HL-60 (cell line): ENCODE measurements at regions not wholly inside any gene's neighbourhood (a gene's known extent, or its start where the extent isn't known, plus 50 kb on each side); places are given as distances from the start of the nearest gene placed in this dataset.

Experiments used
- REST ChIP-seq: IDR thresholded peaks from 2 replicates; pipeline ENCODE4 v1.6.1; 2012; ENCODE audit warnings: low read depth; ENCODE audit not compliant: insufficient replicate concordance
- TF ChIP-seq, protein P1 (sequence below): IDR thresholded peaks from one replicate; pipeline ENCODE4 v1.5.1; 2011; ENCODE audit warnings: low read length, control low read depth, inconsistent platforms; ENCODE audit not compliant: insufficient read depth

DNA sequence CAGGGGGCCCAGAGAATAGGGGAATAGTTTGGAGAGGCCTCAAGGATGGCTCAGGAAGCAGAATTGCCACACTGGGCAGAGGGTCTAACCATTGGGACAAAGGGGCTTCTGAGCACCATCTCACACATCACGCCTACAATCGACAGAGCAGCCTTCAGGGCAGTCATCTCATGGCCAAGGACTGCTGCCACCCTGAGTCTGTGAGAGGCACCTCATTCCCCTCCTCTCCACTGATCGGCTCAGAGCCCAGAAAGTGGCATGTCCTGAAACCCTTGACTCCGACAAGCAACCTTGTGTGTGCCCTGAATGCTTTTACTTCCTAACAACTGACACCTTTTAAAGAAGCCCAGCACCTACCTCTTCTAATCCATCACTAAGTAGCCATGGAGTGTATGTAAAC lies 128.9 kb upstream of the PTPN3 start:
- TF ChIP-seq, protein P1, sequence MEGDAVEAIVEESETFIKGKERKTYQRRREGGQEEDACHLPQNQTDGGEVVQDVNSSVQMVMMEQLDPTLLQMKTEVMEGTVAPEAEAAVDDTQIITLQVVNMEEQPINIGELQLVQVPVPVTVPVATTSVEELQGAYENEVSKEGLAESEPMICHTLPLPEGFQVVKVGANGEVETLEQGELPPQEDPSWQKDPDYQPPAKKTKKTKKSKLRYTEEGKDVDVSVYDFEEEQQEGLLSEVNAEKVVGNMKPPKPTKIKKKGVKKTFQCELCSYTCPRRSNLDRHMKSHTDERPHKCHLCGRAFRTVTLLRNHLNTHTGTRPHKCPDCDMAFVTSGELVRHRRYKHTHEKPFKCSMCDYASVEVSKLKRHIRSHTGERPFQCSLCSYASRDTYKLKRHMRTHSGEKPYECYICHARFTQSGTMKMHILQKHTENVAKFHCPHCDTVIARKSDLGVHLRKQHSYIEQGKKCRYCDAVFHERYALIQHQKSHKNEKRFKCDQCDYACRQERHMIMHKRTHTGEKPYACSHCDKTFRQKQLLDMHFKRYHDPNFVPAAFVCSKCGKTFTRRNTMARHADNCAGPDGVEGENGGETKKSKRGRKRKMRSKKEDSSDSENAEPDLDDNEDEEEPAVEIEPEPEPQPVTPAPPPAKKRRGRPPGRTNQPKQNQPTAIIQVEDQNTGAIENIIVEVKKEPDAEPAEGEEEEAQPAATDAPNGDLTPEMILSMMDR = no peak
- no peak for TF ChIP-seq REST
